ENCODE measurements at regions not wholly inside any gene's neighbourhood (a gene's known extent, or its start where the extent isn't known, plus 50 kb on each side); places are given as distances from the start of the nearest gene placed in this dataset.

DNA sequence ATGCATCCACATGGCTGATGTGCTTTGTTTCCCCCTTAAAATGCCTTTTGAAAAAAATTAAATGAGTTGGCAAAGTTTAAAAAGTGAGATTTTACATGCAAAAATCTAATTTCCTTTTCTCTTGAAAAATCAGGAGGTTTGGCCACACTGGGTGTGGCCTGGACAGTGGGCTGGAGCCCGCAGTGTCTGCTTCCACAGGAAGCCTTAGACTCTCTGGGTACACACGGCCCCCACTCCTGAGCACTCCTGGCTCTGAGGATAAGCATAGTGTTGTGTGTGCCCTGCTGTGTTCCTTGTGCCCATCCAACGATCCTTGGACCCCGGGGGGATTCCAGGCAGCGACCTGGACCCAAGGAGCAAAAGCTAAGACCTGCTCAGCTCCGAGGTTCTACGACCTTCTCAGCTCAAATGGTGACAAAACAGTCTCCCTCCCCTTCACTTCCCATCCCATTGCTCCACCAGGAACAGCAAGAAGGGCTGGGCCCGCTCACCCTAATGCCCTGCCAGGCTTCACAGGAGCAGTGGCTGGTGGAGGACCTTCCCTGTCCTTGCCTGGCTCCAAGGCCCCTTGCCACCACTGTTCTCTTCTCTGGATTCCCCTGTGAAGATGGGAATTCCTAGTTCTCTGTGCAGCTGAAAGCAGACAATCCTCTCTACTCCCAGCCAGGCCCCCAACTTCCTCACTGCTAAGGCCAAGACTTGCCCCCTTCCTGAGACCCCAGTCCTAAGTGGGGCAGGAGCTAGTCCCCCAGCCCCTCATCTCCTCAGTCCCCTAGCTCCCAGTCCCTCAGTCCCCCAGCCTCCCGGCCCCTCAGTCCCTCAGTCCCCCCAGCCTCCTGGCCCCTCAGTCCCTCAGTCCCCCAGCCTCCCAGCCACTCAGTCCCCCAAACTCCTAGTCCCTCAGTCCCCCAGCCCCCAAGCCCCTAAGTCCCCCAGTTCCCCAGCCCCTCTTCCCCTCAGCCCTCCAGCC lies 395.8 kb downstream of the PTPRU start:
- ATAC-seq (replicated peaks in 1 of 2) (no peak), DNase-seq (no peak)
- H3K9me3 Mint-ChIP-seq: peaks cover 0 to 1% of the 10 kb centered on the region in 2 donors
- H3K4me3 Mint-ChIP-seq: no peak overlapping the region
- no peaks in the 10 kb centered on the region for H3K36me3 Mint-ChIP-seq (ENCODE audit: insufficient read depth in 2 of 2)
- H3K4me1 Mint-ChIP-seq (ENCODE audit: low read depth): no peaks in the 10 kb centered on the region
- H3K27me3 Mint-ChIP-seq (ENCODE audit: low read depth): peaks cover 8% of the 10 kb centered on the region
- H3K27ac Mint-ChIP-seq: no peak overlapping the region

DNA sequence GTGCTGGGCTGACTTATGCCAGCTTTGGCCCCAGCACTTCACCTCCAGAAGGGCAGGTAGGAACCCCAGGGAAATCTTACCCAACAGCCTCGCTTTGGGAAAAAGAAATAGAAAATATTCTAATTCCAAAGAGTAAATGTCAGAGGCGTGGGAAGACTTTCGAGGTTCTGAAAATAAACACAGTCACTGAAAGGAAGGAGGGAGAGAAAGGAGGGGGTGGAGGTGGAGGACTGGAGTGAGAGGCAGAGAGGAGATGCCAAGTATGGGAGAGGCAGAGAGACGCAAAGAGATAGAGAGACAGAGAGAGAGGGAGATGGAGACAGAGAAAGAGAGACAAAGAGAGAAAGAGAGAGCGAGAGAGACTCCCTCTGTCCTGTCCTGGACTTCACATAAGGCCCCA lies 395.0 kb downstream of the PTPRU start:
- no peak for ATAC-seq (replicated peaks in 1 of 2)
- Mint-ChIP-seq H3K9me3 (peaks cover 0 to 1% of the 10 kb centered on the region in 2 donors), H3K36me3 (ENCODE audit: insufficient read depth in 2 of 2) (no peaks in the 10 kb centered on the region), H3K27me3 (ENCODE audit: low read depth) (peaks cover 8% of the 10 kb centered on the region), H3K27ac (no peak overlapping the region), H3K4me3 (no peak overlapping the region), H3K4me1 (ENCODE audit: low read depth) (no peaks in the 10 kb centered on the region)
- no peak for DNase-seq

DNA sequence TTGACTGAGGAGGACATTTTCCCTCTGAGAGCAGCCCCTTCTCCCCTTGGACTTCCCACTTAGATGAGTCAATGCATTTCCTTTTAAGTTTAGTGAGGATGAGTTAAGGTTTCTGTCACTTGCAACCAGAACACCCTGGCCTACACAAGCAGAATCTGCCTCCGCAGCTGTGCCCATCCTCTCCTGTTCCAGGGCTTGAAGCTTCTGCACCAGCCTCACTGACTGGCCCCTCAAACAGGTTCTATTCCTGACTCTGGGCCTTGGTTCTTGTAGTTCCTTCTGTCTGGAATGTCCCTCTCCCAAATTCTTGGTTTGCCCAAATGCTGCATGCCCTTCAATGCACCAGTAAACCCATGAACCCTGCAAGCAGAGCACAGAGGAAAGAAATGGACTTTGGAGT lies 394.4 kb downstream of the PTPRU start:
- Mint-ChIP-seq H3K4me1 (ENCODE audit: low read depth) (no peaks in the 10 kb centered on the region), H3K36me3 (ENCODE audit: insufficient read depth in 2 of 2) (no peaks in the 10 kb centered on the region), H3K27ac (no peak overlapping the region), H3K27me3 (ENCODE audit: low read depth) (peaks cover 8% of the 10 kb centered on the region), H3K9me3 (peaks cover 0 to 1% of the 10 kb centered on the region in 2 donors), H3K4me3 (no peak overlapping the region)
- DNase-seq (no peak), ATAC-seq (replicated peaks in 1 of 2) (no peak)

DNA sequence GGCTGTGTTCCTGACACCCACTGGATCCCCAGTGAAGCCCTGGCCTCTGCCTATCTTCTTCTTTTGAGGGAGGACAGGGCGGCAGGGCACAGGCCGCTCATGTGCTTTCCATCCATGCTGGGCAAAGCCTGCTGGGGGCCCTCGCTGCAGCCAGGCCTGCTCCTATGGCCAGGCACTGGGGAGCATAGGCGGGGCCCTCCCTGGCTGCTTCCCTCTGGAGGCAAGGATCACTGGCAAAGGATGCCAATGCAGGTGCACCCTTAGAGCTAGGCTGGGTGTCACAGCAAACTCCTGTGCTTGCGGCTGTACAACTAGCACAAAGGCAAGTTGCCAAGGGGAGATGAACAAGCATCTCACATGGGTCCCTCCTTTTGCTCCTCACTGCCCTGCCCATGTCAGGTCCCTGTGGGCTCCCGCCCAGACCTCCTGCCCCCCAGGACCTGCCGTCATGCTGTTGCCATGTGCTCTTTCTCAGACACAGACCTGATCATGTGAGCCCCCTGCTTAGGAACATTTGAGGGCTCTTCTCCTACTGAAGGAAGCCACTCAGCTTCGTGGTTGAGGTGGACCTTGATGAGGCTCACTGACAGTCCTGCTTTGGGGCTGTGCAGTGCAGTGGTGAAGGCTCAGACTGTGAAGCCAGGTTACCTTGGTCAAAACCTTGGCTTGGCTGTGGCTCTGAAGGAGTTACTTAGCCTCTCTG lies 393.6 kb downstream of the PTPRU start:
- ATAC-seq (replicated peaks in 1 of 2) (no peak), DNase-seq (no peak)
- Mint-ChIP-seq H3K27me3 (ENCODE audit: low read depth) (peaks cover 8% of the 10 kb centered on the region), H3K4me1 (ENCODE audit: low read depth) (no peaks in the 10 kb centered on the region), H3K4me3 (no peak overlapping the region), H3K9me3 (peaks cover 0 to 1% of the 10 kb centered on the region in 2 donors), H3K27ac (no peak overlapping the region), H3K36me3 (ENCODE audit: insufficient read depth in 2 of 2) (no peaks in the 10 kb centered on the region)

DNA sequence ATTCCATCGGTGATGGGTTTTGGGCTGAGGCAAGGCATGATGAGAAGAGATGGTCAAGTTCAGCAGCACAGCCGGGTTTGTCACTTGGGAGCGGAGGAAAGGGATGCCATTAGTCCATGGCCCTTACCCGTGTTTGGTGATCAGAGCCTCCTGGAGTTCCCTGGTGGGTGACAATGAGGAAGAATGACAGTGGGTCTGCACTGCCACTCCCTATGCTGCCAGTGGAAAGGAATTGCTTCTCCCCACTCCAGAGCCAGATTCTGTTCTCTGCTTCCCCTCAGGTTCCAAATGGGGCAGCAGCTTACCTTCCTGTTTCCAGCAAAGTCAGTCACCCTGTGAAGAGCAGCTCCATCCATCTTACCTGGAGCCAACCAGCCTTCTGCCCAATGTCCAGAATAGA lies 393.1 kb downstream of the PTPRU start:
- no peak overlapping the region for H3K4me3 Mint-ChIP-seq
- H3K36me3 Mint-ChIP-seq (ENCODE audit: insufficient read depth in 2 of 2): no peaks in the 10 kb centered on the region
- DNase-seq (no peak), ATAC-seq (replicated peaks in 1 of 2) (no peak)
- peaks cover 13% of the 10 kb centered on the region for H3K27me3 Mint-ChIP-seq (ENCODE audit: low read depth)
- peaks cover 0 to 1% of the 10 kb centered on the region in 2 donors for H3K9me3 Mint-ChIP-seq
- no peak overlapping the region for H3K27ac Mint-ChIP-seq
- H3K4me1 Mint-ChIP-seq (ENCODE audit: low read depth): no peaks in the 10 kb centered on the region

DNA sequence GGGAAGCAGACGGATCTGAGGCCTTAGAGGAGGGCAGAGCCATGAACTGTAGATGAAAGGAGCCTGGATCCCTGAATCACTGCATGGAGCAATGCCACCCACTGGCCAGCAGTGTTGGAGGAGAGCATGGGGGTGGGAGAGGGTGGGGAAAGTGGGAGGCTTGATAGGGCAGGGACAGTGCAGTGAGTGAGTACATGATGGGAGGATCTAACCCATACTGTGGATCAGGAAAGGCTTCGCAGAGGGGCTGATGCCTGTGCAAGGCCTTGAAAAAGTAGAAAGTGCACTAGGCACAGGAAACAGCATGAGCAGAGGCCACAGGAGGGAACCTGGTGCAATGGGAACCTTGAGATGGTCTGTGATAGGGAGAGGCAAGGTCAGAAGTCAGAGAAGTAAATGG lies 391.9 kb downstream of the PTPRU start:
- Mint-ChIP-seq H3K27me3 (ENCODE audit: low read depth) (peaks cover 16% of the 10 kb centered on the region), H3K4me1 (ENCODE audit: low read depth) (no peaks in the 10 kb centered on the region), H3K27ac (no peak overlapping the region), H3K36me3 (ENCODE audit: insufficient read depth in 2 of 2) (no peaks in the 10 kb centered on the region), H3K4me3 (no peak overlapping the region), H3K9me3 (peaks cover 0 to 1% of the 10 kb centered on the region in 2 donors)
- ATAC-seq (replicated peaks in 1 of 2) (no peak), DNase-seq (no peak)

DNA sequence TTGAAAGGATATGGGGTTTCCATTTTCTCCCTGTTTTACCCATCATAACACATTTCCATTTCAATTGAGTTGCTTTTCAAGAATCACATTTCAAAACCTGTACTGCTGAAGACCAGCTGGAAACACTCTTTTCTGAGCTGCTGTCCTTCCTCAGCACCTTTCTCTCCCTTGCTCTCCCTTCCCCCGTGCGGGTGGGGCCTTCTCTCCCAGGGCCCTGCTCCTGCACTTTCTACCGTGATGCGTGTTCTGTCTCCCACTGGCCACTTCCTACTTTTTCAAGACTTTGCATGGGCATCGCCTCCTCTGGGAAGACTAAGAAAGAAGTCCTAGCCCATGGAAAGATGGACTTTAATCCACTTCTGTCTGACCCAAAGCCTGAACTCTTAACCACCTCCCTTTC lies 390.4 kb downstream of the PTPRU start:
- ATAC-seq (replicated peaks in 1 of 2): no peak
- H3K27ac Mint-ChIP-seq: no peak overlapping the region
- no peak for DNase-seq
- H3K36me3 Mint-ChIP-seq (ENCODE audit: insufficient read depth in 2 of 2): no peaks in the 10 kb centered on the region
- H3K4me3 Mint-ChIP-seq: no peak overlapping the region
- H3K27me3 Mint-ChIP-seq (ENCODE audit: low read depth): peaks cover 16% of the 10 kb centered on the region
- peaks cover 0 to 1% of the 10 kb centered on the region in 2 donors for H3K9me3 Mint-ChIP-seq
- H3K4me1 Mint-ChIP-seq (ENCODE audit: low read depth): no peaks in the 10 kb centered on the region

DNA sequence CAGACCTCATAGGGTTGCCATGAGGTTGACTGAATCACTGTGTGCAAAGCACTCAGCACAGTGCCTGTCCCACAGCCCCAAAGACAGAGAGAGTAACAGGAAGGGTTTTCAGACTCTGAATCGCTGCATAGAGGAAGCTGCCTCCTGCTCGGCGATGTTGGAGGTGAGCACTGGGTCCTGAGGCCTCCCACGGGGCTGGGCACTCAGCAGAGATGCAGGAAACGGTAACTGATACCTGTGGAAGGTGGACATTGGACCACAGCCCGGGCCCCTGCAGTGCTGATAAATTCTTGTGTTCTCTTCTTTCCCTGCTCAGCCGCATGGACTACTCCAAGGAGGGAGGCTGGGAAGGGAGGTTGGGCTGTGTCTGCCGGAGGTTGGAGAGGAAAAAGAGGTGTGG lies 389.7 kb downstream of the PTPRU start:
- no peaks in the 10 kb centered on the region for H3K36me3 Mint-ChIP-seq (ENCODE audit: insufficient read depth in 2 of 2)
- H3K9me3 Mint-ChIP-seq: peaks cover 0 to 1% of the 10 kb centered on the region in 2 donors
- no peaks in the 10 kb centered on the region for H3K4me1 Mint-ChIP-seq (ENCODE audit: low read depth)
- H3K27me3 Mint-ChIP-seq (ENCODE audit: low read depth): peaks cover 11% of the 10 kb centered on the region
- ATAC-seq (replicated peaks in 1 of 2): no peak
- no peak for DNase-seq
- no peak overlapping the region for H3K4me3 Mint-ChIP-seq
- no peak overlapping the region for H3K27ac Mint-ChIP-seq

DNA sequence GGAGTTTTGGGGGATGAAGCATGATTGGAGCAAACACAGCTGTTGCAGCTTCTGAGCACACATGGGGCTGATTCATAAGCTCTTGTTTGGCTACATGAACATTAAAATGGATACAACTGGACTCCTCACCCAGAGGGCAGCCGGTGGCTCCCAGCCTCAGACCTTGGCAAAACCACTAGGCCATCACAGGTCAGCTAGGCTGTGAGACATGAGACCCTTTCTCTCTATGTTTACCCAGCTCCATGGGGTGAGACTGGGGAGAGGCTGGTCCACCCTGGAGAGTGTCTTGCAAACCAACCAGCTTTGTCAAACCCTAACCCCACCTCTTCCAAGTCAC lies 388.7 kb downstream of the PTPRU start:
- H3K4me1 Mint-ChIP-seq (ENCODE audit: low read depth): no peaks in the 10 kb centered on the region
- ATAC-seq (replicated peaks in 1 of 2) (no peak), DNase-seq (no peak)
- peaks cover 7% of the 10 kb centered on the region for H3K27me3 Mint-ChIP-seq (ENCODE audit: low read depth)
- no peak overlapping the region for H3K27ac Mint-ChIP-seq
- no peaks in the 10 kb centered on the region for H3K36me3 Mint-ChIP-seq (ENCODE audit: insufficient read depth in 2 of 2)
- peaks cover 0 to 1% of the 10 kb centered on the region in 2 donors for H3K9me3 Mint-ChIP-seq
- no peak overlapping the region for H3K4me3 Mint-ChIP-seq

DNA sequence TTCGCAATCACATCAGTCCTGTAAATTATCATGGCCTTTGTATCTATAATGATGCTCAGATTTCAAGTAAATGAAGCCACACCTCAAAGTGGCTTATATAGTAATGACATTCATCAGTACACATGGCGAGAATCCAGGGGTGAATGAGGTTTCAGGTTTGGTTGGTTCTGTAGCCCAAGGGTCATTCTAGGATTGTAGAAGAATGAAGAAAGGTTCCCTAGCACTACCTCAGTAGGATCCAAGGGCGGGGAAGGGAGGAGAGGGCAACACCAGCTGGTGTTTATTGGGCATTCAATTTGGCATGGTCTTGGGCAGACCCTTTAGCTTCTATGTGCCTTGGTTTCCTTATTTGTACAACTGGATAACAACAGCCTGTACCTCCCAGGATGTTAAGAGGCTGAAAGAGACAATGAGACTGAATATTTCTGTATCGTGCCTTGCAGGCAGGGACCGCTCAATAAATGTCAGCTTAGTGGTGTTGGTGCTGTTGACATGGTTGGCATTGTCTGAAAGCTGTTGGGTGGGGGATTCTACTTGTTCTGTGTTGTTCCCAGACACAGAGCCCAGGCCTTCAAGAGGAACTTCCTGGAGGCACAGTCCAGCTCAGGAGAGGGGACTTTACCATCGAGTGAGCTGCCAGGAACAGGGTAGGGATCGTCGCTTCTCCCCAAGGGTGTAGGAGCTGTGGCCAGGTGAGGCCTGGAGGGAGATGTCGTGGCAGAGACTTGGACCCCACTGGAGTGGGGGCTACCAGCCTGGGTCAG lies 388.2 kb downstream of the PTPRU start:
- H3K9me3 Mint-ChIP-seq: peaks cover 0 to 1% of the 10 kb centered on the region in 2 donors
- H3K27me3 Mint-ChIP-seq (ENCODE audit: low read depth): peaks cover 7% of the 10 kb centered on the region
- H3K4me3 Mint-ChIP-seq: no peak overlapping the region
- no peaks in the 10 kb centered on the region for H3K4me1 Mint-ChIP-seq (ENCODE audit: low read depth)
- H3K36me3 Mint-ChIP-seq (ENCODE audit: insufficient read depth in 2 of 2): no peaks in the 10 kb centered on the region
- ATAC-seq (replicated peaks in 1 of 2): no peak
- DNase-seq: no peak
- H3K27ac Mint-ChIP-seq: no peak overlapping the region

DNA sequence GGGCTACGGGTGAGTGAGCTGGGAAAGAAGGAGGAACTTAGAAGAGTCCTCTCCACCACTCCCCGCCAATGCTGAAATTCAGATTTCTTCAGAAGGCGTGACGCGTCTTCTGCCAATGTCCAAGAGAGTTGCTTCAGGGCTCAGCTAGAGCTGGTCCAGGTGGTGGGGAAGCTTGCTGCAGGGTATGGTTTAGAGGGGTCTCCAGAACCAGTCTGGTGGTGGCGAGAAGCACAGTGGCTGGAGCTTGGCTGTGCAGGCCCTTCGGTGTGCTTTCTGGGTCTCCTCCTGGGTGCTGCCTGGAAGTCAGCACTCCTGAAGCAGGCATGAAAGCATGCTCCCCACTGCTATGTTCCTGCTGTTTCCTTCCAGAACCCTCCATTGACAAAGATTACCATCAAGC lies 387.2 kb downstream of the PTPRU start:
- H3K36me3 Mint-ChIP-seq (ENCODE audit: insufficient read depth in 2 of 2): no peaks in the 10 kb centered on the region
- ATAC-seq (replicated peaks in 1 of 2): no peak
- DNase-seq: no peak

DNA sequence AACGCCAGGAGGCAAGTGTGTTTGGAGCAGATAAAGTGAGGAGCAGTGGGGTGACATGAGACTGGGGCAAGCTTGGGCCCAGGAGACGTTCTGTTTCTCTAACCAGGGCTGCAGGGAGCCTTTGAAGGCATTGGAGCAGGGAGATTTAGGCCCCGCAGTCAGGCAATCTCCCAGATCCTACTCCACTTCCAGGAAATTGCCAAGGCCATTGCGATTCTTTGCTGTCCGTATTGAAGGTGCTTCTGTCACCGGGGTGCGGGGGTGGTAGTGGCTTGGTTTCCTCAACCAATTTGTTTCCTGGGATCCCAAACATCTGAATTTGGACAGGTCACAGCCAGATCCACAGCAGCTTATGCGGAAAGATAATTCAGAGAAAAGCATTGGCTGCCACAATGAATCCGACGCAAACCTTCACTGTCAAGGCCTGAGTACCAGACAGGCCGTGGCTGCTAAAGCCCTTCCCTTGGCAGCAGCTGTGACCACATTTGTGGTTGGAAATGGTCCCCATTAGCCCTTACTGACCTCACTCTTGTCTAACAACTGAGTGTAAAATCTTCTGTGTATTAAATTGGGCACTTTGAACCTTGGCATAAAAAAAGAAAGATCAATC lies 385.6 kb downstream of the PTPRU start:
- H3K4me3 Mint-ChIP-seq: no peak overlapping the region
- no peaks in the 10 kb centered on the region for H3K9me3 Mint-ChIP-seq
- H3K36me3 Mint-ChIP-seq (ENCODE audit: insufficient read depth in 2 of 2): no peaks in the 10 kb centered on the region
- H3K27me3 Mint-ChIP-seq (ENCODE audit: low read depth): peaks cover 14% of the 10 kb centered on the region
- H3K4me1 Mint-ChIP-seq (ENCODE audit: low read depth): no peaks in the 10 kb centered on the region
- ATAC-seq (replicated peaks in 1 of 2) (no peak), DNase-seq (no peak)
- H3K27ac Mint-ChIP-seq: no peak overlapping the region

More for the DNA sequence above, 387.2 kb downstream of the PTPRU start:
- Mint-ChIP-seq H3K4me3 (no peak overlapping the region), H3K27me3 (ENCODE audit: low read depth) (peaks cover 7% of the 10 kb centered on the region), H3K4me1 (ENCODE audit: low read depth) (no peaks in the 10 kb centered on the region), H3K27ac (no peak overlapping the region), H3K9me3 (peaks cover 0 to 1% of the 10 kb centered on the region in 2 donors)

DNA sequence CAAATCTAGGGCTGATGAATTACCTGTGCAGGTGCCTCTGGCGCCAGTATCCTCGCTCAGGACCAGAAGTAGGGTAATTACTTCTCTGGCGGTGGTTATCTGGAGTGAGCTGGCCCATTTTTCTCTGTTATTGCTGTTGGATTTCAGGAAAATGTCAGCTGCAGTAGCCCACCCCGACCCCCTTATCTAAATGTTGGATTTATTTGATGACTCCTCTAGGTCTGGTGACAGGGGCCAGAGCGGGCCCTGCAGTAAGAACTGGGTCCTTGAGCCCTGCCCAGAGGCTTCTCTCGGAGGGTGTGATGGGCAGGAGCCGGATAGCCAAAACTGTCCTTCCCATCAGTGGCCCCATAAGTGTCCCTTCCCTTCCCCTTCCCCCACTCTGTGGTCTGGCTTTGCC lies 384.3 kb downstream of the PTPRU start:
- Mint-ChIP-seq H3K36me3 (ENCODE audit: insufficient read depth in 2 of 2) (no peaks in the 10 kb centered on the region), H3K4me1 (ENCODE audit: low read depth) (no peaks in the 10 kb centered on the region), H3K9me3 (no peaks in the 10 kb centered on the region), H3K27ac (no peak overlapping the region), H3K4me3 (no peak overlapping the region), H3K27me3 (ENCODE audit: low read depth) (peaks cover 24% of the 10 kb centered on the region)
- DNase-seq: no peak
- no peak for ATAC-seq (replicated peaks in 1 of 2)

Measured in activated T-cell treated with anti-CD3 and anti-CD28 coated beads, Interleukin-2, amount 50 U/mL, for 72 hours (primary cell).